HEK293 (cell line): ENCODE measurements at regions not wholly inside any gene's neighbourhood (a gene's known extent, or its start where the extent isn't known, plus 50 kb on each side); places are given as distances from the start of the nearest gene placed in this dataset.

ENCODE experiments used
- CTCF ChIA-PET: fragments of 350-600 bp; formaldehyde crosslinking; extraction: SDS; loops from one replicate; lab custom pipeline; 2021; ENCODE audit warnings: antibody characterized with exemption; lab: Yijun Ruan, JAX
- POLR2A ChIA-PET: fragments of 300-600 bp; formaldehyde crosslinking; extraction: SDS; loops from one replicate; lab custom pipeline; 2020; ENCODE audit warnings: antibody characterized with exemption, inconsistent platforms; lab: Yijun Ruan, JAX
- H3K27ac ChIP-seq: fragments of 200-500 bp; sonication (Bioruptor generic); 2 replicates; pipeline ENCODE4 v1.5.1; 2014; ENCODE audit warnings: low read depth, low read length, control low read depth, inconsistent platforms; ENCODE audit errors: extremely low read depth
- H3K36me3 ChIP-seq, 2 experiments: fragments of 200-500 bp in 1 of 2; sonication (Bioruptor generic) in 1 of 2; 1 replicate in 1 of 2; 2 replicates in 1 of 2; pipeline ENCODE4 v1.5.1; 2014 to 2017; ENCODE audit warnings: inconsistent platforms in 2 of 2, low read length in 2 of 2; ENCODE audit not compliant: control insufficient read depth in 2 of 2, insufficient read depth in 1 of 2
- H3K4me1 ChIP-seq: fragments of 200-500 bp; sonication (Bioruptor generic); 2 replicates; pipeline ENCODE4 v1.5.1; 2014; ENCODE audit warnings: mild to moderate bottlenecking, low read length, inconsistent platforms; ENCODE audit not compliant: control insufficient read depth, insufficient read depth
- H3K4me3 ChIP-seq: 2 replicates; pipeline ENCODE4 v1.5.1; 2011; ENCODE audit warnings: low read depth, mild to moderate bottlenecking, control low read depth, low read length, moderate library complexity
- H3K9me3 ChIP-seq: fragments of 200-500 bp; sonication (Bioruptor generic); 2 replicates; pipeline ENCODE4 v1.5.1; 2014; ENCODE audit warnings: low read depth, low read length, inconsistent platforms; ENCODE audit not compliant: control insufficient read depth, insufficient read depth
- FEZF1 ChIP-seq: fragments of 450-650 bp; formaldehyde crosslinking; IDR thresholded peaks from 2 replicates; pipeline ENCODE4 v1.5.1; 2016; ENCODE audit warnings: missing biosample characterization, missing genetic modification characterization
- GLI4 ChIP-seq: fragments of 450-650 bp; formaldehyde crosslinking; IDR thresholded peaks from 2 replicates; pipeline ENCODE4 v1.5.1; 2016; ENCODE audit warnings: missing biosample characterization, missing genetic modification characterization
- GLIS1 ChIP-seq: fragments of 450-650 bp; formaldehyde crosslinking; IDR thresholded peaks from 2 replicates; pipeline ENCODE4 v1.5.1; 2016; ENCODE audit warnings: missing biosample characterization, missing genetic modification characterization
- GLIS2 ChIP-seq: fragments of 450-650 bp; formaldehyde crosslinking; IDR thresholded peaks from 2 replicates; pipeline ENCODE4 v1.5.1; 2016; ENCODE audit warnings: missing biosample characterization, missing genetic modification characterization
- IKZF3 ChIP-seq: fragments of 450-650 bp; IDR thresholded peaks from 2 replicates; pipeline ENCODE4 v1.5.0; 2018; ENCODE audit warnings: missing biosample characterization, mild to moderate bottlenecking, missing genetic modification characterization, moderate library complexity
- KLF9 ChIP-seq: fragments of 450-650 bp; formaldehyde crosslinking; IDR thresholded peaks from 2 replicates; pipeline ENCODE4 v1.5.1; 2016; ENCODE audit warnings: missing biosample characterization, missing genetic modification characterization, low read depth
- MZF1 ChIP-seq: fragments of 450-650 bp; formaldehyde crosslinking; IDR thresholded peaks from 2 replicates; pipeline ENCODE4 v1.5.1; 2017; ENCODE audit warnings: missing biosample characterization, missing genetic modification characterization, borderline replicate concordance
- RBAK ChIP-seq: fragments of 450-650 bp; formaldehyde crosslinking; IDR thresholded peaks from 2 replicates; pipeline ENCODE4 v1.5.1; 2016; ENCODE audit warnings: missing biosample characterization, missing genetic modification characterization
- SCRT1 ChIP-seq: fragments of 450-650 bp; formaldehyde crosslinking; IDR thresholded peaks from 2 replicates; pipeline ENCODE4 v1.5.1; 2016; ENCODE audit warnings: missing biosample characterization, missing genetic modification characterization, borderline replicate concordance
- SP3 ChIP-seq: fragments of 450-650 bp; formaldehyde crosslinking; IDR thresholded peaks from 2 replicates; pipeline ENCODE4 v1.5.1; 2016; ENCODE audit warnings: missing biosample characterization, missing genetic modification characterization
- ZBTB21 ChIP-seq: fragments of 450-650 bp; formaldehyde crosslinking; IDR thresholded peaks from 2 replicates; pipeline ENCODE4 v1.5.1; 2017; ENCODE audit warnings: missing biosample characterization, missing genetic modification characterization
- ZBTB7A ChIP-seq: fragments of 450-650 bp; formaldehyde crosslinking; IDR thresholded peaks from 2 replicates; pipeline ENCODE4 v1.5.1; 2016; ENCODE audit warnings: low read depth, missing biosample characterization, missing genetic modification characterization
- ZNF112 ChIP-seq: fragments of 450-650 bp; formaldehyde crosslinking; IDR thresholded peaks from 2 replicates; pipeline ENCODE4 v1.5.0; 2017; ENCODE audit warnings: missing biosample characterization, missing genetic modification characterization
- ZNF121 ChIP-seq: fragments of 450-650 bp; formaldehyde crosslinking; IDR thresholded peaks from 2 replicates; pipeline ENCODE4 v1.5.1; 2016; ENCODE audit warnings: missing biosample characterization, missing genetic modification characterization
- ZNF23 ChIP-seq: fragments of 450-650 bp; formaldehyde crosslinking; IDR thresholded peaks from 2 replicates; pipeline ENCODE4 v1.5.1; 2016; ENCODE audit warnings: missing biosample characterization, missing genetic modification characterization, borderline replicate concordance
- ZNF266 ChIP-seq: fragments of 450-650 bp; formaldehyde crosslinking; IDR thresholded peaks from 2 replicates; pipeline ENCODE4 v1.5.1; 2016; ENCODE audit warnings: missing biosample characterization, missing genetic modification characterization, low read depth
- ZNF302 ChIP-seq: fragments of 450-650 bp; formaldehyde crosslinking; IDR thresholded peaks from 2 replicates; pipeline ENCODE4 v1.5.1; 2016; ENCODE audit warnings: missing biosample characterization, missing genetic modification characterization, low read depth
- ZNF391 ChIP-seq: fragments of 450-650 bp; formaldehyde crosslinking; IDR thresholded peaks from 2 replicates; pipeline ENCODE4 v1.5.1; 2016; ENCODE audit warnings: low read depth, missing biosample characterization, missing genetic modification characterization, borderline replicate concordance
- ZNF404 ChIP-seq: fragments of 450-650 bp; formaldehyde crosslinking; IDR thresholded peaks from 2 replicates; pipeline ENCODE4 v1.5.1; 2017; ENCODE audit warnings: missing biosample characterization, missing genetic modification characterization
- ZNF416 ChIP-seq: fragments of 450-650 bp; formaldehyde crosslinking; IDR thresholded peaks from 2 replicates; pipeline ENCODE4 v1.5.1; 2016; ENCODE audit warnings: missing biosample characterization, missing genetic modification characterization
- ZNF423 ChIP-seq: fragments of 450-650 bp; formaldehyde crosslinking; IDR thresholded peaks from 2 replicates; pipeline ENCODE4 v1.5.1; 2016; ENCODE audit warnings: missing biosample characterization, missing genetic modification characterization
- ZNF510 ChIP-seq: fragments of 450-650 bp; formaldehyde crosslinking; IDR thresholded peaks from 2 replicates; pipeline ENCODE4 v1.5.1; 2018; ENCODE audit warnings: mild to moderate bottlenecking, missing genetic modification characterization, missing biosample characterization; ENCODE audit not compliant: insufficient replicate concordance
- ZNF560 ChIP-seq: fragments of 450-650 bp; formaldehyde crosslinking; IDR thresholded peaks from 2 replicates; pipeline ENCODE4 v1.5.1; 2017; ENCODE audit warnings: missing biosample characterization, missing genetic modification characterization, borderline replicate concordance
- ZNF596 ChIP-seq: fragments of 450-650 bp; IDR thresholded peaks from 2 replicates; pipeline ENCODE4 v1.5.0; 2018; ENCODE audit warnings: missing biosample characterization, mild to moderate bottlenecking, missing genetic modification characterization, moderate library complexity
- ZNF621 ChIP-seq: fragments of 450-650 bp; formaldehyde crosslinking; IDR thresholded peaks from 2 replicates; pipeline ENCODE4 v1.5.1; 2017; ENCODE audit warnings: missing biosample characterization, missing genetic modification characterization
- ZNF785 ChIP-seq: fragments of 450-650 bp; formaldehyde crosslinking; IDR thresholded peaks from 2 replicates; pipeline ENCODE4 v1.5.1; 2016; ENCODE audit warnings: missing biosample characterization, missing genetic modification characterization
- ZNF791 ChIP-seq: fragments of 450-650 bp; formaldehyde crosslinking; IDR thresholded peaks from 2 replicates; pipeline ENCODE4 v1.5.1; 2016; ENCODE audit warnings: missing biosample characterization, missing genetic modification characterization
- ZXDB ChIP-seq: fragments of 450-650 bp; formaldehyde crosslinking; IDR thresholded peaks from 2 replicates; pipeline ENCODE4 v1.5.1; 2016; ENCODE audit warnings: missing biosample characterization, missing genetic modification characterization
- TF ChIP-seq, protein P1 (sequence below): fragments of 450-650 bp; formaldehyde crosslinking; IDR thresholded peaks from 2 replicates; pipeline ENCODE4 v1.5.1; 2016; ENCODE audit warnings: missing biosample characterization, missing genetic modification characterization
- TF ChIP-seq, protein P2 (sequence below): fragments of 450-650 bp; formaldehyde crosslinking; IDR thresholded peaks from 2 replicates; pipeline ENCODE4 v1.5.1; 2017; ENCODE audit warnings: missing biosample characterization, missing genetic modification characterization

DNA sequence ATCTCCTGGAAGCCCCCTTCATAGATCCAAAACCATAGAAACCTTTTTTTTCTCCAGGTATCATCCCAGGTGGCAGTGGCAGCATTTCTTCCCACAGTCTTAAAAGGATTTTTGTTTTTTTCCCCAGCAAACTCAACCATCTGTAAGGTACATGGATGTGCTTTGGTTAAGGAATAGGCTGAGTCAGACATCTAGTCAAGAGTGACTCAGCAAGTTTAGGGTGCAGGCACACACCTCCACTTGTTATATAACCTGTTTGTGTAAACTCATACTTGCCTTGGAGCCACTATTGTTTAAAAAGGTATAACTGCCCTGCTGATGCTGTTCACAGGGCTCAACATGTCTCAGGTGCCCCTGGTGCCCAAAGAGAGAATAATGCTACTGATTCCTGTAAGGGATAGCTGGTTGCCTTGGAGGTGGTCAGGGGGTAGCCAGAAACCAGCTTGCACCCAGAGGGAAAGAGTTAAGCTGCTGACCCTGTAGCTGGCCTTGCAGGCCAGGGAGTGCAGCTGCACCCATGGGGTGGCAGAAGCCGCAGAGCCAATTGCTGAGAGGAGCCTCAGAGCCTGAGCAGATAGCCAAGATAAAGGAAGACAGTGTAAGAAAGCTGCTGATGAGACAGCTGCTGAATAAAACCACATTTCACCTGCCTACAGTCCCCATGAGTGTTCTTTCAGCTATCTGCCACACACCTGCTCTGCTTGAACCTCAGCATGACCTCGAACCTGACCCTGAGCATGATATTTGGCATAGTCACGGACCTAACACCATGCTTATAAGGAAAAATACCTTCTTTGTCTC, 1726.1 kb upstream of the RAG2 start:
- H3K27ac ChIP-seq = no peak overlapping the region
- ChIA-PET CTCF (no interaction called here), POLR2A (no interaction called here)
- H3K9me3 ChIP-seq = no peaks in the 10 kb centered on the region
- H3K4me1 ChIP-seq = no peaks in the 10 kb centered on the region
- no peaks in the 10 kb centered on the region for H3K36me3 ChIP-seq
- TF ChIP-seq ZNF121 (tag by site-specific recombination) (no peak), ZBTB21 (no peak), ZNF560 (tag by site-specific recombination) (no peak), ZNF23 (no peak), ZNF510 (tag by site-specific recombination) (no peak), ZNF621 (tag by site-specific recombination) (no peak)
- TF ChIP-seq, protein P1, sequence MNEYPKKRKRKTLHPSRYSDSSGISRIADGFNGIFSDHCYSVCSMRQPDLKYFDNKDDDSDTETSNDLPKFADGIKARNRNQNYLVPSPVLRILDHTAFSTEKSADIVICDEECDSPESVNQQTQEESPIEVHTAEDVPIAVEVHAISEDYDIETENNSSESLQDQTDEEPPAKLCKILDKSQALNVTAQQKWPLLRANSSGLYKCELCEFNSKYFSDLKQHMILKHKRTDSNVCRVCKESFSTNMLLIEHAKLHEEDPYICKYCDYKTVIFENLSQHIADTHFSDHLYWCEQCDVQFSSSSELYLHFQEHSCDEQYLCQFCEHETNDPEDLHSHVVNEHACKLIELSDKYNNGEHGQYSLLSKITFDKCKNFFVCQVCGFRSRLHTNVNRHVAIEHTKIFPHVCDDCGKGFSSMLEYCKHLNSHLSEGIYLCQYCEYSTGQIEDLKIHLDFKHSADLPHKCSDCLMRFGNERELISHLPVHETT = no peak
- TF ChIP-seq, protein P2, sequence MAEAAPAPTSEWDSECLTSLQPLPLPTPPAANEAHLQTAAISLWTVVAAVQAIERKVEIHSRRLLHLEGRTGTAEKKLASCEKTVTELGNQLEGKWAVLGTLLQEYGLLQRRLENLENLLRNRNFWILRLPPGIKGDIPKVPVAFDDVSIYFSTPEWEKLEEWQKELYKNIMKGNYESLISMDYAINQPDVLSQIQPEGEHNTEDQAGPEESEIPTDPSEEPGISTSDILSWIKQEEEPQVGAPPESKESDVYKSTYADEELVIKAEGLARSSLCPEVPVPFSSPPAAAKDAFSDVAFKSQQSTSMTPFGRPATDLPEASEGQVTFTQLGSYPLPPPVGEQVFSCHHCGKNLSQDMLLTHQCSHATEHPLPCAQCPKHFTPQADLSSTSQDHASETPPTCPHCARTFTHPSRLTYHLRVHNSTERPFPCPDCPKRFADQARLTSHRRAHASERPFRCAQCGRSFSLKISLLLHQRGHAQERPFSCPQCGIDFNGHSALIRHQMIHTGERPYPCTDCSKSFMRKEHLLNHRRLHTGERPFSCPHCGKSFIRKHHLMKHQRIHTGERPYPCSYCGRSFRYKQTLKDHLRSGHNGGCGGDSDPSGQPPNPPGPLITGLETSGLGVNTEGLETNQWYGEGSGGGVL (tag by site-specific recombination) = no peak
- no peak overlapping the region for H3K4me3 ChIP-seq

DNA sequence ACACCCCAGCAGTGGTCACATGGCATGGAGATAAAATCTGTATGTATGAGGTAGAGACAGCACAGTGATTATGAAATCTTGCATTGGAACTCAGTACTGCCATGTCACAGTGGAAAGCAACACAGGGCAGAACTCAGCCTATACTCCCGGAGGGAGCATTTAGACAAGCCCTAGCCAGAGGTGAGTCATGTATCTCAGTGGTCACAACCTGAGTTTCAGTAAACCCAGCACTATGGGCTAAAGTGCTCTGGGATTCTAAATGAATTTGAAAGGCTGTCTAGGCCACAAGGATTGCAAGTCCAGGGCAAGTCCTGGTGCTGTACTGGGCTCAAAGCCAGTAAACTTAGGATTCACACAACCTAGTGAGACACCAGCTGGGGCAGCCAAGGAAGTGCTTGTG, 1717.1 kb upstream of the RAG2 start:
- POLR2A ChIA-PET = no interaction called here
- no peaks in the 10 kb centered on the region for H3K36me3 ChIP-seq
- TF ChIP-seq ZNF302 (tag by site-specific recombination) = no peak
- no peak for TF ChIP-seq ZNF266
- no peak for TF ChIP-seq ZNF416 (tag by site-specific recombination)
- TF ChIP-seq, all 188 proteins: peak for 0
- Histone ChIP-seq H3K9me3 (no peaks in the 10 kb centered on the region), H3K4me3 (no peak overlapping the region), H3K4me1 (no peaks in the 10 kb centered on the region), H3K27ac (no peak overlapping the region)
- CTCF ChIA-PET = no interaction called here

DNA sequence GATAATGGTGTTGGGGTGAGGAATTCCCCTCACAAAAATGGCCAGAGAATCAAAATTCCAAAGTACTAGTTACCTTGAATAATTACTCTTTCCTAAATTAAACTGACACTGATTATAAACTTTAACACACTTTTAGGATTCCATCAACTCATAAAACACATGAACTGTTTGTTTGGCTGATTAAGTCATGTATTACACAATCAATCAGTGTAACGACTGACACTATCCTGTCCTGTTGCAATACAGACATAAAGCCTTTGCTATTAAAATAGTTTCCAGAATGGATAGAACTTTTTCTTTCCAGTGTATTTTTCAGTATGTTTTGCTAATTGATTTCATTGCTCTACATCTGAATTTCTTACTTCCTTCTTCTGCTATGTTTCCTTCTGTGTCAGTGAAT, 1709.4 kb upstream of the RAG2 start:
- H3K27ac ChIP-seq = no peak overlapping the region

DNA sequence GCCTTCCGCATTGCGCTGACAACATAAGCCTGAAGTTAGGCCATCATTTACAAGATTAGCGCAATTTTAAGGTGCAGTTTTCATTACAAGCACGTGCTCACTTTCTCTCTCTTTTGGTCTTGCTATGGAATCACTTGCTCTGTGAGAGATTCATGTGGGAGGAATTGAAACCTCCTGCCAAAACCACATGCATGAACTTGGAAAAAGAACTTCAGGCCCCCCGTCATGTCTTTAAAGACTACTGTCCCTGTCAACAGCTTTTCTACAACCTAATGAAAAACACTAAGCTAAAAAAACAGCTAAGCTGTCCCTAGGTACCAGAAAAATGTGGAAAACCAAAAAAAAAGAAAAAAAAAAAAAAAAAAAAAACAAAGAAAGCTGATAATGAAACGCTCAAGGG, 1707.6 kb upstream of the RAG2 start:
- H3K4me3 ChIP-seq = no peak overlapping the region
- TF ChIP-seq ZNF596 (tag by site-specific recombination) (no peak), ZNF112 (tag by site-specific recombination) (no peak), ZNF560 (tag by site-specific recombination) (no peak), ZNF791 (tag by site-specific recombination) (no peak), KLF9 (no peak), GLIS2 (tag by site-specific recombination) (no peak), ZBTB7A (tag by site-specific recombination) (no peak), ZNF785 (no peak), GLI4 (no peak), ZNF416 (tag by site-specific recombination) (no peak), SP3 (tag by site-specific recombination) (no peak), FEZF1 (no peak), IKZF3 (tag by site-specific recombination) (no peak), ZBTB21 (no peak), SCRT1 (no peak), GLIS1 (tag by site-specific recombination) (no peak)

More for the DNA sequence above, 1709.4 kb upstream of the RAG2 start:
- Histone ChIP-seq H3K36me3 (no peaks in the 10 kb centered on the region), H3K4me1 (no peaks in the 10 kb centered on the region), H3K4me3 (no peak overlapping the region), H3K9me3 (no peaks in the 10 kb centered on the region)
- CTCF ChIA-PET = no interaction called here
- POLR2A ChIA-PET = no interaction called here
- TF ChIP-seq ZXDB (tag by site-specific recombination) (no peak), ZNF266 (no peak), MZF1 (no peak), ZNF391 (tag by site-specific recombination) (no peak), RBAK (no peak), ZNF404 (tag by site-specific recombination) (no peak), ZNF423 (tag by site-specific recombination) (no peak)

More for the DNA sequence above, 1707.6 kb upstream of the RAG2 start:
- ChIA-PET CTCF (no interaction called here), POLR2A (no interaction called here)
- no peaks in the 10 kb centered on the region for H3K9me3 ChIP-seq
- no peaks in the 10 kb centered on the region for H3K36me3 ChIP-seq
- H3K4me1 ChIP-seq = no peaks in the 10 kb centered on the region
- H3K27ac ChIP-seq = no peak overlapping the region
